GM19043 (cell line): ENCODE measurements at regions not wholly inside any gene's neighbourhood (a gene's known extent, or its start where the extent isn't known, plus 50 kb on each side); places are given as distances from the start of the nearest gene placed in this dataset.

Source experiments
- ATAC-seq: cut with Tn5 transposase; IDR thresholded peaks from one replicate; pipeline ENCODE4 v1.9.1; 2021; ENCODE audit warnings: low read depth; ENCODE audit not compliant: unreplicated experiment

- ATAC-seq: no peak
Measured at GRCh38 chr11:91825777-91826176, 398.8 kb upstream of the FAT3 start.

GRCh38 chr11:91823252-91823830 lies 401.3 kb upstream of the FAT3 start:
- no peak for ATAC-seq

GRCh38 chr11:91822805-91823204 lies 401.8 kb upstream of the FAT3 start:
- no peak for ATAC-seq

GRCh38 chr11:91820709-91821108 lies 403.9 kb upstream of the FAT3 start:
- no peak for ATAC-seq

GRCh38 chr11:91819777-91820176 lies 404.8 kb upstream of the FAT3 start:
- ATAC-seq: no peak

GRCh38 chr11:91819195-91819594 lies 405.4 kb upstream of the FAT3 start:
- no peak for ATAC-seq

- no peak for ATAC-seq
Measured at GRCh38 chr11:91817996-91818395, 406.6 kb upstream of the FAT3 start.

GRCh38 chr11:91813263-91813662 lies 411.4 kb upstream of the FAT3 start:
- no peak for ATAC-seq

GRCh38 chr11:91810871-91811270 lies 413.7 kb upstream of the FAT3 start:
- no peak for ATAC-seq

GRCh38 chr11:91805293-91805692 lies 419.3 kb upstream of the FAT3 start:
- no peak for ATAC-seq

- ATAC-seq: no peak
Measured at GRCh38 chr11:91804042-91804441, 420.6 kb upstream of the FAT3 start.

GRCh38 chr11:91802475-91802874 lies 422.1 kb upstream of the FAT3 start:
- ATAC-seq: no peak

GRCh38 chr11:91800208-91800914 lies 424.3 kb upstream of the FAT3 start:
- no peak for ATAC-seq

GRCh38 chr11:91798240-91798639 lies 426.4 kb upstream of the FAT3 start:
- ATAC-seq: no peak

- no peak for ATAC-seq
Measured at GRCh38 chr11:91796999-91797398, 427.6 kb upstream of the FAT3 start.

GRCh38 chr11:91795139-91795887 lies 429.3 kb upstream of the FAT3 start:
- no peak for ATAC-seq

- no peak for ATAC-seq
Measured at GRCh38 chr11:91794146-91794545, 430.5 kb upstream of the FAT3 start.

GRCh38 chr11:91792779-91793262 lies 431.8 kb upstream of the FAT3 start:
- ATAC-seq: no peak

GRCh38 chr11:91791171-91791468 lies 433.5 kb upstream of the FAT3 start:
- ATAC-seq: no peak

- ATAC-seq: no peak
Measured at GRCh38 chr11:91790346-91791170, 434.1 kb upstream of the FAT3 start.

GRCh38 chr11:91788764-91789163 lies 435.9 kb upstream of the FAT3 start:
- no peak for ATAC-seq
